ENCODE measurements at regions not wholly inside any gene's neighbourhood (a gene's known extent, or its start where the extent isn't known, plus 50 kb on each side); places are given as distances from the start of the nearest gene placed in this dataset.
A peak's percentile ranks its signal among the peaks of the same experiment; 100 is the strongest.

GRCh38 chr15:81540909-81541308 lies 166.9 kb upstream of the TMC3 start:
- TF ChIP-seq CTCF (IDR thresholded peaks at IDR 0.05; ENCODE audit: borderline replicate concordance): no peak

GRCh38 chr15:81536356-81536755 lies 162.3 kb upstream of the TMC3 start:
- no peak for TF ChIP-seq CTCF (IDR thresholded peaks at IDR 0.05; ENCODE audit: borderline replicate concordance)
- peaks cover 9% of the 10 kb centered on the region for H3K4me1 ChIP-seq
- no peak for DNase-seq
- H3K27me3 ChIP-seq (ENCODE audit: low read depth): no peaks in the 10 kb centered on the region
- H3K9me3 ChIP-seq (replicated peaks): no peaks in the 10 kb centered on the region
- intact Hi-C loops (cut with micrococcal nuclease): no loop called here
- no peak overlapping the region for H3K27ac ChIP-seq (replicated peaks)
- no peak overlapping the region for H3K4me3 ChIP-seq
- H3K36me3 ChIP-seq: no peaks in the 10 kb centered on the region

More at GRCh38 chr15:81540909-81541308, 166.9 kb upstream of the TMC3 start:
- Histone ChIP-seq H3K9me3 (replicated peaks) (no peaks in the 10 kb centered on the region), H3K27me3 (ENCODE audit: low read depth) (no peaks in the 10 kb centered on the region), H3K27ac (replicated peaks) (peak overlapping the region; percentile 27), H3K4me1 (peaks cover 4% of the 10 kb centered on the region), H3K4me3 (no peak overlapping the region), H3K36me3 (no peaks in the 10 kb centered on the region)
- DNase-seq: no peak
- intact Hi-C loops (cut with micrococcal nuclease): no loop called here

- no peak for TF ChIP-seq CTCF (IDR thresholded peaks at IDR 0.05; ENCODE audit: borderline replicate concordance)
- H3K4me3 ChIP-seq: no peak overlapping the region
- DNase-seq: no peak
- H3K27me3 ChIP-seq (ENCODE audit: low read depth): no peaks in the 10 kb centered on the region
- intact Hi-C loops (cut with micrococcal nuclease): no loop called here
- no peak overlapping the region for H3K27ac ChIP-seq (replicated peaks)
- peaks cover 21% of the 10 kb centered on the region for H3K4me1 ChIP-seq
- H3K36me3 ChIP-seq: no peaks in the 10 kb centered on the region
- no peaks in the 10 kb centered on the region for H3K9me3 ChIP-seq (replicated peaks)
These were observed 160.1 kb upstream of the TMC3 start for GRCh38 chr15:81534124-81534523.

- H3K4me3 ChIP-seq: no peak overlapping the region
- H3K27me3 ChIP-seq (ENCODE audit: low read depth): no peaks in the 10 kb centered on the region
- H3K27ac ChIP-seq (replicated peaks): no peak overlapping the region
- peaks cover 4% of the 10 kb centered on the region for H3K9me3 ChIP-seq (replicated peaks)
- DNase-seq: no peak
- intact Hi-C loops (cut with micrococcal nuclease): no loop called here
- TF ChIP-seq CTCF (IDR thresholded peaks at IDR 0.05; ENCODE audit: borderline replicate concordance): no peak
- peaks cover 21% of the 10 kb centered on the region for H3K4me1 ChIP-seq
- H3K36me3 ChIP-seq: no peaks in the 10 kb centered on the region
These were observed 158.0 kb upstream of the TMC3 start for GRCh38 chr15:81532001-81532400.

- DNase-seq: no peak
- Histone ChIP-seq H3K27me3 (ENCODE audit: low read depth) (no peaks in the 10 kb centered on the region), H3K36me3 (no peaks in the 10 kb centered on the region), H3K4me1 (peaks cover 21% of the 10 kb centered on the region), H3K4me3 (no peak overlapping the region), H3K9me3 (replicated peaks) (peaks cover 4% of the 10 kb centered on the region), H3K27ac (replicated peaks) (no peak overlapping the region)
- intact Hi-C loops (cut with micrococcal nuclease): no loop called here
- no peak for TF ChIP-seq CTCF (IDR thresholded peaks at IDR 0.05; ENCODE audit: borderline replicate concordance)
These were observed 157.1 kb upstream of the TMC3 start for GRCh38 chr15:81531109-81531592.
